ENCODE measurements at regions not wholly inside any gene's neighbourhood (a gene's known extent, or its start where the extent isn't known, plus 50 kb on each side); places are given as distances from the start of the nearest gene placed in this dataset.

GRCh38 chrX:79564362-79564761 is 197.2 kb upstream of the ITM2A start:
- no peak for TF ChIP-seq EZH2 (IDR thresholded peaks at IDR 0.05)
- TF ChIP-seq POLR2AphosphoS5 (IDR thresholded peaks at IDR 0.05; ENCODE audit: borderline replicate concordance, low read depth, low read length), result no peak
- TF ChIP-seq FOXP2 (optimal IDR thresholded peaks at IDR 0.05; ENCODE audit: control extremely low read depth, extremely low read length, insufficient read depth), result no peak
